Spleen (tissue), 11 donors: ENCODE measurements at regions not wholly inside any gene's neighbourhood (a gene's known extent, or its start where the extent isn't known, plus 50 kb on each side); places are given as distances from the start of the nearest gene placed in this dataset.

ENCODE experiments used
- DNase-seq: peaks from one replicate; pipeline ENCODE4 v3.0.0-alpha.2; 2020
- H3K27ac ChIP-seq, 8 donors: fragments of 200-600 bp; sonication (generic) in 7 of 8; 1 replicate in 4 of 8; 2 replicates in 4 of 8; pipeline versions ENCODE4 v1.5.0 to v1.8.0; 2016 to 2021; ENCODE audit warnings: inconsistent platforms in 4 of 8, mild to moderate bottlenecking in 4 of 8, moderate library complexity in 1 of 8
- H3K27me3 ChIP-seq, 7 donors: fragments of 200-600 bp; sonication (generic) in 6 of 7; replicated peaks in 1 of 7; 1 replicate in 4 of 7; 2 replicates in 3 of 7; pipeline versions ENCODE4 v1.5.0 to v1.8.0; 2016 to 2021; ENCODE audit warnings: inconsistent platforms in 3 of 7, mild to moderate bottlenecking in 1 of 7
- H3K36me3 ChIP-seq, 6 donors: fragments of 200-600 bp; sonication (generic) in 5 of 6; 1 replicate in 4 of 6; 2 replicates in 2 of 6; pipeline versions ENCODE4 v1.5.0 to v1.8.0; 2016 to 2021; ENCODE audit warnings: inconsistent platforms in 2 of 6
- H3K4me1 ChIP-seq, 6 donors: fragments of 200-600 bp; sonication (generic) in 5 of 6; 1 replicate in 3 of 6; 2 replicates in 3 of 6; pipeline versions ENCODE4 v1.5.0 to v1.8.0; 2016 to 2021; ENCODE audit warnings: inconsistent platforms in 3 of 6
- H3K4me3 ChIP-seq, 8 donors: fragments of 200-600 bp; sonication (generic) in 7 of 8; 1 replicate in 4 of 8; 2 replicates in 4 of 8; pipeline versions ENCODE4 v1.5.0 to v1.8.0; 2016 to 2021; ENCODE audit warnings: inconsistent platforms in 4 of 8, mild to moderate bottlenecking in 4 of 8, moderate library complexity in 2 of 8
- H3K9me3 ChIP-seq, 8 donors: fragments of 200-600 bp; sonication (generic) in 7 of 8; 1 replicate in 4 of 8; 2 replicates in 4 of 8; pipeline versions ENCODE4 v1.5.0 to v1.8.0; 2016 to 2021; ENCODE audit warnings: inconsistent platforms in 4 of 8
- POLR2A ChIP-seq, 3 donors: fragments of 450-650 bp; IDR thresholded peaks; one replicate each; pipeline ENCODE4 v1.5.1; 2017; ENCODE audit warnings: antibody characterized with exemption in 3 of 3, mild to moderate bottlenecking in 1 of 3
- POLR2AphosphoS5 ChIP-seq, 3 donors: sonication (generic); formaldehyde crosslinking; IDR thresholded peaks; one replicate each; pipeline ENCODE4 v1.5.1; 2017; ENCODE audit warnings: antibody characterized with exemption in 3 of 3
- WGBS, 5 donors: extraction: QIAGEN DNeasy Blood & Tissue Kit in 3 of 5; methylation state at CpG; one replicate each; pipeline versions ENCODE4 v1.1.5 to v1.1.7; 2013 to 2018; 5-methylcytosine and 5-hydroxymethylcytosine counted together
- intact Hi-C: fragments of 100-400 bp; cut with DNase I; formaldehyde crosslinking; loops from one replicate; pipeline ENCODE4 v1.15.0; 2023; ENCODE audit warnings: low total_unique reads
- TF ChIP-seq, protein P1 (sequence below), 11 experiments: fragments of 200-600 bp in 7 of 11; fragments of 450-650 bp in 4 of 11; sonication (generic) in 4 of 11; IDR thresholded peaks in 8 of 11; conservative IDR thresholded peaks in 3 of 11; 1 replicate in 7 of 11; 2 replicates in 4 of 11; pipeline versions ENCODE4 v1.4.0 to v1.8.0; 2016 to 2021; ENCODE audit warnings: antibody characterized with exemption in 11 of 11, inconsistent platforms in 4 of 11, mild to moderate bottlenecking in 1 of 11
- donor health status: healthy with polysubstance abuse.
- donor health status: DM: no; HTN: no; CAD: no; lungs with moderate emphysema.
- donor health status: DM: no; HTN: no; CAD: no.
- donor health status: Bipolar disorder and iron deficiency.
- donor health status: healthy.
- donor health status: DM: no; HTN: no; CAD: no.
- donor health status: DM: yes; HTN: yes; CAD: no.

DNA sequence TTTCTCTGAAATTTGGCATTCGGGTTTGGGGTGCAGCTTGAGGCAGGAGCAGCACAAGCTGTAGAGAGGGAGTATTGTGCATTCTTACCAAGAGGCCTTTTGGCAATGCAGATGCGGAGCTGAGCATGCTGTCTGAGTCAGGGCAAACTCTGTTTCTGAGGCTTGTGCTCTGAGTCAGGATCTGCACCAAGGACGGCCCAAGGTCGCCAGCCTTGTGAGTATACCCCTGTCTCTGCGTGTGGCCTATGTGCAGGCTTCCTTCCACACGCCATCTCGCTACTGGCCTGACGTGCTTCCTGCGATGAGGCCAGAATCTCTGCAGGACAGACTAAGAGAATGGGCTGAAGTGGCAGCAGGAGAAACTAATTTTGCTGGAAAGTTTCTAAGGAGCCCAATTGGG is 83.8 kb upstream of the ROPN1 start:
- Histone ChIP-seq H3K4me3 (no peak overlapping the region), H3K27ac (peak overlapping the region in 6 of 8 donors; percentile 5 to 72 (median 26)), H3K27me3 (peaks cover 0 to 7% (median 0%) of the 10 kb centered on the region in 7 donors), H3K9me3 (no peaks in the 10 kb centered on the region), H3K36me3 (no peaks in the 10 kb centered on the region), H3K4me1 (peaks cover 0 to 28% (median 5%) of the 10 kb centered on the region in 6 donors)
- intact Hi-C loops, result no loop called here
- TF ChIP-seq, protein P1, sequence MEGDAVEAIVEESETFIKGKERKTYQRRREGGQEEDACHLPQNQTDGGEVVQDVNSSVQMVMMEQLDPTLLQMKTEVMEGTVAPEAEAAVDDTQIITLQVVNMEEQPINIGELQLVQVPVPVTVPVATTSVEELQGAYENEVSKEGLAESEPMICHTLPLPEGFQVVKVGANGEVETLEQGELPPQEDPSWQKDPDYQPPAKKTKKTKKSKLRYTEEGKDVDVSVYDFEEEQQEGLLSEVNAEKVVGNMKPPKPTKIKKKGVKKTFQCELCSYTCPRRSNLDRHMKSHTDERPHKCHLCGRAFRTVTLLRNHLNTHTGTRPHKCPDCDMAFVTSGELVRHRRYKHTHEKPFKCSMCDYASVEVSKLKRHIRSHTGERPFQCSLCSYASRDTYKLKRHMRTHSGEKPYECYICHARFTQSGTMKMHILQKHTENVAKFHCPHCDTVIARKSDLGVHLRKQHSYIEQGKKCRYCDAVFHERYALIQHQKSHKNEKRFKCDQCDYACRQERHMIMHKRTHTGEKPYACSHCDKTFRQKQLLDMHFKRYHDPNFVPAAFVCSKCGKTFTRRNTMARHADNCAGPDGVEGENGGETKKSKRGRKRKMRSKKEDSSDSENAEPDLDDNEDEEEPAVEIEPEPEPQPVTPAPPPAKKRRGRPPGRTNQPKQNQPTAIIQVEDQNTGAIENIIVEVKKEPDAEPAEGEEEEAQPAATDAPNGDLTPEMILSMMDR (IDR thresholded peaks at IDR 0.05 in 8 of 11, conservative IDR thresholded peaks at IDR 0.05 in 3 of 11), result no peak
- TF ChIP-seq POLR2AphosphoS5 (IDR thresholded peaks at IDR 0.05), result peak in 2 of 3 donors; percentile 60 to 68
- no peak for TF ChIP-seq POLR2A (IDR thresholded peaks at IDR 0.05)
- DNase-seq, result peak; percentile 77
- WGBS, 5 donors, result 68 to 83% (median 79%) methylated on average over 9 of the region's 9 CpGs

GRCh38 chr3:124076235-124076634 is 84.3 kb upstream of the ROPN1 start:
- H3K4me1 ChIP-seq, result peaks cover 0 to 28% (median 5%) of the 10 kb centered on the region in 6 donors
- peaks cover 0 to 7% (median 0%) of the 10 kb centered on the region in 7 donors for H3K27me3 ChIP-seq
- H3K4me3 ChIP-seq, result no peak overlapping the region
- H3K36me3 ChIP-seq, result no peaks in the 10 kb centered on the region
- no peaks in the 10 kb centered on the region for H3K9me3 ChIP-seq
- TF ChIP-seq, protein P1 (IDR thresholded peaks at IDR 0.05 in 8 of 11, conservative IDR thresholded peaks at IDR 0.05 in 3 of 11), result no peak
- TF ChIP-seq POLR2AphosphoS5 (IDR thresholded peaks at IDR 0.05) (no peak), POLR2A (IDR thresholded peaks at IDR 0.05) (no peak)
- WGBS, 5 donors, result 62 to 78% (median 70%) methylated on average over 5 of the region's 5 CpGs
- H3K27ac ChIP-seq, result peak overlapping the region in 6 of 8 donors; percentile 5 to 72 (median 26)
- intact Hi-C loops, result no loop called here
- no peak for DNase-seq

DNA sequence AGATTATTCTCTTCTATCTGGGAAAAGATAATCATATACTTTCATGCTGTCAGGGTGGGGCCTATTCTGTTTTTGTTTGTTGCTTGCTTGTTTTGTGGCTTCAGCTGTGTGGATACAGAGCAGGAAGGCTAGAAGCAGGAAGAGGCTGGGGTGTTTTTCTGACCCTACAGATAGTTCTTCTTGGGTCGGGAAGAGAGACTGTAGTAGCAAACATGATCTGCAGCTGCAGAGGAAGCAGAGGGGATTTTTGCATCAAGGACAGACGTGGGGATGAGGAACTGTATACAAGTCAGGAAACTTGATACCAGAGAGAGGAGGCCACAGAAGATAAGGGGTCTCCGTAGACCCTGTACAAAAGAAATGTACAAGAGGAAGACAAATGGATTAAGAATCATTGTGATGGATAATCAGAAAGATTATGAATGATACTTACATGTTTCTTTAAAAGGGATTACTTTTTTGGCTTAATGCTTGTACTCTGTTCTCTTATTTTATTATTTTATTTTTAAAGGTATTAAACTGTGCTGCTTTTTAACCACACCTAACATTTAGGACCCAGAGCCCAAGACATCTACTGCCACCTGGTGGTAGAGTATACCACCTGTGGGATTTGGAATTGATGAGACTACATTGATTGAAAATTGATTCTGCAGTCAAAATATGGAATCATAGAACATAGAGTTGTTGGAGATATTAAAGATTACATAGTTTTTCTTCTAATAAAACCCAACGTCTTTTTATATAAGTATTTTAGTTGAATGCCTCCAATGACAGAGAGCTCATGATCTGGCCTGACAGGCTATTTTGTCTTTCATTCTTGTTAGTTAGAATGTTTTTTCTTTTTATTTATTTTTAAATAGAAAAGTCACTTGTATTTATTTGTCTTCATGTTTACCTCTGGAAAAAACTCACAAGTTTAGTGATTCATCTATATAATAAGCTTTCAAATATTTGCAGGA is 87.3 kb upstream of the ROPN1 start:
- Histone ChIP-seq H3K36me3 (no peaks in the 10 kb centered on the region), H3K27ac (peak overlapping the region in 5 of 8 donors; percentile 14 to 72 (median 44)), H3K4me1 (peaks cover 0 to 28% (median 7%) of the 10 kb centered on the region in 6 donors), H3K27me3 (peaks cover 0 to 7% (median 0%) of the 10 kb centered on the region in 7 donors), H3K4me3 (no peak overlapping the region), H3K9me3 (no peaks in the 10 kb centered on the region)
- intact Hi-C loops, result no loop called here
- 14 to 25% (median 19%) methylated on average over 4 of the region's 4 CpGs for WGBS, 5 donors
- TF ChIP-seq, protein P1 (IDR thresholded peaks at IDR 0.05 in 8 of 11, conservative IDR thresholded peaks at IDR 0.05 in 3 of 11), result peak in 10 of 11 experiments; percentile 19 to 75 (median 56)
- TF ChIP-seq POLR2AphosphoS5 (IDR thresholded peaks at IDR 0.05), result no peak
- TF ChIP-seq POLR2A (IDR thresholded peaks at IDR 0.05), result no peak
- no peak for DNase-seq

GRCh38 chr3:124079912-124080276 is 88.0 kb upstream of the ROPN1 start:
- intact Hi-C loops, result no loop called here
- H3K27ac ChIP-seq, result peak overlapping the region in 1 of 8 donors; percentile 72
- H3K9me3 ChIP-seq, result no peaks in the 10 kb centered on the region
- H3K36me3 ChIP-seq, result no peaks in the 10 kb centered on the region
- H3K27me3 ChIP-seq, result peaks cover 0 to 7% (median 0%) of the 10 kb centered on the region in 7 donors
- TF ChIP-seq, protein P1 (IDR thresholded peaks at IDR 0.05 in 8 of 11, conservative IDR thresholded peaks at IDR 0.05 in 3 of 11), result no peak
- TF ChIP-seq POLR2AphosphoS5 (IDR thresholded peaks at IDR 0.05), result no peak
- 77 to 92% (median 81%) methylated on average over 2 of the region's 2 CpGs for WGBS, 5 donors
- H3K4me3 ChIP-seq, result no peak overlapping the region
- DNase-seq, result no peak
- peaks cover 0 to 28% (median 8%) of the 10 kb centered on the region in 6 donors for H3K4me1 ChIP-seq
